ENCODE measurements at regions not wholly inside any gene's neighbourhood (a gene's known extent, or its start where the extent isn't known, plus 50 kb on each side); places are given as distances from the start of the nearest gene placed in this dataset.

DNA sequence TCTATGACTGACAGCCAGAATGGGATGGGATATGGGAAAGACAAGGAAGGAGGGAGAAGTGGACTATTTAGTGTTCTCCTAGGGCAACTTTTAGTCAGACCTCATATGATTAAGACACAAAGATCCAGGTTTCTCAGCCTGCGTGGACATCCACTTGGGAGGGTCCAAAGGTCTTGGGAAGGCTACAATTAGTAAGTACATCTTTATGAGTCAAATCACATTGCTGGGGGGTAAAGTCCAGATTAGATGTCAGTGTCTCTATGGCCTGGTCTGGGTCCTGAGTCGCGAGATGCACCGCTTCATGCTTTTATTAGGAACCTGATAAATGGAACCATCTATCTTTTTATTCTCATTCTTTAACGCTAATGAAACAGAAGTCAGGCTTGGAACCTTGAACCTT lies 378.4 kb upstream of the ASIC2 start:
- no peak overlapping the region for H2BK120ac ChIP-seq (ENCODE audit: low read depth, low read length)
- ATAC-seq (ENCODE audit: low read depth), result no peak

More for the DNA sequence above, 378.4 kb upstream of the ASIC2 start:
- Histone ChIP-seq H3K4me1 (ENCODE audit: control insufficient read depth, insufficient read depth, low read length) (no peaks in the 10 kb centered on the region), H3K56ac (ENCODE audit: extremely low read depth, insufficient read depth, low read length) (no peak overlapping the region), H3K9me1 (ENCODE audit: insufficient read depth, low read length) (no peaks in the 10 kb centered on the region), H3K4ac (ENCODE audit: low read depth, low read length) (no peak overlapping the region), H3K9ac (ENCODE audit: low read depth, low read length) (no peak overlapping the region), H2AK9ac (replicated peaks; ENCODE audit: low read depth, low read length, poor library complexity) (no peak overlapping the region), H3K4me2 (ENCODE audit: low read depth, low read length) (no peak overlapping the region), H3K14ac (replicated peaks; ENCODE audit: low read depth, low read length) (no peak overlapping the region), H2BK20ac (ENCODE audit: low read depth, low read length) (no peak overlapping the region), H3K79me1 (ENCODE audit: low read depth in 1 of 2, low read length in 2 of 2) (no peaks in the 10 kb centered on the region), H2BK5ac (ENCODE audit: low read depth, low read length, poor library complexity, severe bottlenecking) (no peak overlapping the region), H4K8ac (ENCODE audit: low read depth in 2 of 2, low read length in 2 of 2) (no peak overlapping the region), H3K23ac (ENCODE audit: low read depth, low read length) (no peak overlapping the region), H4K91ac (ENCODE audit: insufficient read depth, low read depth, low read length) (no peak overlapping the region), H2AK5ac (ENCODE audit: low read depth, low read length) (no peak overlapping the region), H4K20me1 (ENCODE audit: insufficient read depth, low read length) (no peaks in the 10 kb centered on the region), H3K27ac (ENCODE audit: insufficient read depth, low read length) (no peak overlapping the region), H3K9me3 (ENCODE audit: control insufficient read depth, insufficient read depth, low read length) (no peaks in the 10 kb centered on the region), H2AFZ (replicated peaks; ENCODE audit: low read length, poor library complexity) (no peak overlapping the region), H3K36me3 (ENCODE audit: control insufficient read depth, insufficient read depth, low read length) (no peaks in the 10 kb centered on the region), H3K4me3 (ENCODE audit: insufficient read depth, low read depth, low read length) (no peak overlapping the region), H4K5ac (ENCODE audit: low read depth, low read length) (no peak overlapping the region), H2BK15ac (ENCODE audit: low read depth, low read length) (no peak overlapping the region), H3K18ac (ENCODE audit: low read depth, low read length) (no peak overlapping the region), H3K27me3 (ENCODE audit: control insufficient read depth, insufficient read depth, low read length) (no peaks in the 10 kb centered on the region)
- dilution Hi-C loops (cut with HindIII; ENCODE audit: low sequenced_read_pairs, unreplicated experiment) (no loop called here), in situ Hi-C loops (cut with MboI; ENCODE audit: low sequenced_read_pairs) (no loop called here), intact Hi-C loops (cut with micrococcal nuclease) (no loop called here)
- no peak for DNase-seq
- no CpG with 5 or more reads among the region's 5 CpGs for WGBS, 2 experiments (ENCODE audit: extremely low coverage in 2 of 2, insufficient read length in 1 of 2)
- ChIA-PET POLR2A (ENCODE audit: unreplicated experiment) (no interaction called here), CTCF (no interaction called here)
- TF ChIP-seq CHD1 (IDR thresholded peaks at IDR 0.05; ENCODE audit: low read depth, low read length) (no peak), MAZ (IDR thresholded peaks at IDR 0.05; ENCODE audit: borderline replicate concordance, low read depth, low read length) (no peak), BHLHE40 (IDR thresholded peaks at IDR 0.05; ENCODE audit: low read depth, low read length) (no peak), POLR2A (IDR thresholded peaks at IDR 0.05; ENCODE audit: low read depth, low read length) (no peak), MXI1 (IDR thresholded peaks at IDR 0.05; ENCODE audit: borderline replicate concordance, low read depth, low read length) (no peak), FOS (IDR thresholded peaks at IDR 0.05; ENCODE audit: low read depth, low read length) (no peak), CEBPB (IDR thresholded peaks at IDR 0.05; ENCODE audit: low read depth, low read length) (no peak), SMC3 (IDR thresholded peaks at IDR 0.05; ENCODE audit: low read depth, low read length) (no peak), RAD21 (IDR thresholded peaks at IDR 0.05; ENCODE audit: low read length) (no peak), NFE2L2 (IDR thresholded peaks at IDR 0.05; ENCODE audit: low read depth, low read length) (no peak)
- TF ChIP-seq, protein P1, sequence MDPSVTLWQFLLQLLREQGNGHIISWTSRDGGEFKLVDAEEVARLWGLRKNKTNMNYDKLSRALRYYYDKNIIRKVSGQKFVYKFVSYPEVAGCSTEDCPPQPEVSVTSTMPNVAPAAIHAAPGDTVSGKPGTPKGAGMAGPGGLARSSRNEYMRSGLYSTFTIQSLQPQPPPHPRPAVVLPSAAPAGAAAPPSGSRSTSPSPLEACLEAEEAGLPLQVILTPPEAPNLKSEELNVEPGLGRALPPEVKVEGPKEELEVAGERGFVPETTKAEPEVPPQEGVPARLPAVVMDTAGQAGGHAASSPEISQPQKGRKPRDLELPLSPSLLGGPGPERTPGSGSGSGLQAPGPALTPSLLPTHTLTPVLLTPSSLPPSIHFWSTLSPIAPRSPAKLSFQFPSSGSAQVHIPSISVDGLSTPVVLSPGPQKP (IDR thresholded peaks at IDR 0.05; ENCODE audit: borderline replicate concordance, low read depth, low read length), result no peak
- TF ChIP-seq, protein P2, sequence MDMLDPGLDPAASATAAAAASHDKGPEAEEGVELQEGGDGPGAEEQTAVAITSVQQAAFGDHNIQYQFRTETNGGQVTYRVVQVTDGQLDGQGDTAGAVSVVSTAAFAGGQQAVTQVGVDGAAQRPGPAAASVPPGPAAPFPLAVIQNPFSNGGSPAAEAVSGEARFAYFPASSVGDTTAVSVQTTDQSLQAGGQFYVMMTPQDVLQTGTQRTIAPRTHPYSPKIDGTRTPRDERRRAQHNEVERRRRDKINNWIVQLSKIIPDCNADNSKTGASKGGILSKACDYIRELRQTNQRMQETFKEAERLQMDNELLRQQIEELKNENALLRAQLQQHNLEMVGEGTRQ (IDR thresholded peaks at IDR 0.05; ENCODE audit: low read depth, low read length), result no peak
- TF ChIP-seq, protein P3, sequence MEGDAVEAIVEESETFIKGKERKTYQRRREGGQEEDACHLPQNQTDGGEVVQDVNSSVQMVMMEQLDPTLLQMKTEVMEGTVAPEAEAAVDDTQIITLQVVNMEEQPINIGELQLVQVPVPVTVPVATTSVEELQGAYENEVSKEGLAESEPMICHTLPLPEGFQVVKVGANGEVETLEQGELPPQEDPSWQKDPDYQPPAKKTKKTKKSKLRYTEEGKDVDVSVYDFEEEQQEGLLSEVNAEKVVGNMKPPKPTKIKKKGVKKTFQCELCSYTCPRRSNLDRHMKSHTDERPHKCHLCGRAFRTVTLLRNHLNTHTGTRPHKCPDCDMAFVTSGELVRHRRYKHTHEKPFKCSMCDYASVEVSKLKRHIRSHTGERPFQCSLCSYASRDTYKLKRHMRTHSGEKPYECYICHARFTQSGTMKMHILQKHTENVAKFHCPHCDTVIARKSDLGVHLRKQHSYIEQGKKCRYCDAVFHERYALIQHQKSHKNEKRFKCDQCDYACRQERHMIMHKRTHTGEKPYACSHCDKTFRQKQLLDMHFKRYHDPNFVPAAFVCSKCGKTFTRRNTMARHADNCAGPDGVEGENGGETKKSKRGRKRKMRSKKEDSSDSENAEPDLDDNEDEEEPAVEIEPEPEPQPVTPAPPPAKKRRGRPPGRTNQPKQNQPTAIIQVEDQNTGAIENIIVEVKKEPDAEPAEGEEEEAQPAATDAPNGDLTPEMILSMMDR (conservative IDR thresholded peaks at IDR 0.05; ENCODE audit: low read depth, low read length), result no peak
- no TSS peak for BruUV-seq (replicated peaks)

Measured in IMR-90 (cell line).